HCT116 (cell line): ENCODE measurements at regions not wholly inside any gene's neighbourhood (a gene's known extent, or its start where the extent isn't known, plus 50 kb on each side); places are given as distances from the start of the nearest gene placed in this dataset.

Source experiments
- ATAC-seq: fragments of 200-7000 bp; cut with Tn5 transposase; 2 replicates; pipeline ENCODE4 v1.9.1; 2020; ENCODE audit warnings: mild to moderate bottlenecking, moderate library complexity
- BruUV-seq: library from RNA; stranded (reverse); fragments of 400-500 nt; replicated peaks from 2 replicates; lab custom pipeline; 2021; lab: Mats Ljungman, UMichigan
- CTCF ChIA-PET: fragments of 300-600 bp; sonication (Branson Sonifier 250); formaldehyde crosslinking; loops from one replicate; lab custom pipeline; 2021; ENCODE audit warnings: antibody characterized with exemption; lab: Charles Lee
- POLR2A ChIA-PET: fragments of 300-600, 350-600 bp; sonication (Branson Sonifier 250); formaldehyde crosslinking; loops from one replicate; lab custom pipeline; 2021; ENCODE audit warnings: antibody characterized with exemption; lab: Charles Lee
- RAD21 ChIA-PET, 2 experiments: fragments of 300-600 bp; sonication (Branson Sonifier 250); formaldehyde crosslinking; loops; one replicate each; lab custom pipeline; 2023; ENCODE audit warnings: low total read pairs in 2 of 2; ENCODE audit not compliant: uncharacterized antibody in 2 of 2, unreplicated experiment in 2 of 2, low non-redundant PET in 1 of 2; lab: Charles Lee
- DNase-seq: peaks from one replicate; pipeline ENCODE4 v3.0.0-alpha.2; 2010; ENCODE audit warnings: low read depth, low spot score
- H2AFZ ChIP-seq: fragments of 200-600 bp; shearing (Covaris generic), sonication (generic); 2 replicates; pipeline ENCODE4 v1.6.1; 2017; ENCODE audit warnings: low read depth, mixed run types, mixed read lengths, antibody characterized with exemption, low read length; ENCODE audit not compliant: poor library complexity, severe bottlenecking
- H3K27ac ChIP-seq: 2 replicates; pipeline ENCODE4 v1.5.1; 2012; ENCODE audit warnings: low read depth, low read length
- H3K27me3 ChIP-seq: fragments of 200-600 bp; sonication (generic); 2 replicates; pipeline ENCODE4 v1.6.1; 2016; ENCODE audit warnings: mixed run types, low read length, mixed read lengths; ENCODE audit not compliant: insufficient read depth
- H3K36me3 ChIP-seq, 2 experiments: fragments of 200-500 bp in 1 of 2; fragments of 200-600 bp in 1 of 2; sonication (Bioruptor generic) in 1 of 2; sonication (generic) in 1 of 2; 2 replicates each; pipeline versions ENCODE4 v1.5.1 to v1.6.1; 2014 to 2016; ENCODE audit warnings: low read length in 2 of 2, inconsistent platforms in 1 of 2, mixed read lengths in 1 of 2, mixed run types in 1 of 2; ENCODE audit not compliant: insufficient read depth in 2 of 2, control insufficient read depth in 1 of 2
- H3K4me1 ChIP-seq, 2 experiments: fragments of 200-600 bp in 1 of 2; sonication (generic) in 1 of 2; 2 replicates each; pipeline versions ENCODE4 v1.5.1 to v1.6.1; 2012 to 2017; ENCODE audit warnings: low read length in 2 of 2, inconsistent platforms in 1 of 2, mild to moderate bottlenecking in 1 of 2, mixed read lengths in 1 of 2, mixed run types in 1 of 2, moderate library complexity in 1 of 2; ENCODE audit not compliant: insufficient read depth in 2 of 2, control insufficient read depth in 1 of 2
- H3K4me2 ChIP-seq: fragments of 200-600 bp; sonication (generic); 2 replicates; pipeline ENCODE4 v1.6.1; 2017; ENCODE audit warnings: mixed run types, low read length, mixed read lengths
- H3K4me3 ChIP-seq, 2 experiments: fragments of 200-600 bp in 1 of 2; sonication (generic) in 1 of 2; replicated peaks in 1 of 2; 2 replicates each; pipeline ENCODE4 v1.5.1; 2011 to 2016; ENCODE audit warnings: low read length in 2 of 2, control low read depth in 1 of 2, low read depth in 1 of 2, mild to moderate bottlenecking in 1 of 2, mixed read lengths in 1 of 2, mixed run types in 1 of 2
- H3K79me2 ChIP-seq: fragments of 200-600 bp; sonication (generic); 2 replicates; pipeline ENCODE4 v1.6.1; 2017; ENCODE audit warnings: mild to moderate bottlenecking, mixed run types, low read length, moderate library complexity, mixed read lengths; ENCODE audit not compliant: insufficient read depth
- H3K9ac ChIP-seq: fragments of 200-600 bp; sonication (generic); 2 replicates; pipeline ENCODE4 v1.6.1; 2016; ENCODE audit warnings: low read length, mixed read lengths
- H3K9me2 ChIP-seq: fragments of 200-600 bp; sonication (generic), shearing (Covaris generic); 2 replicates; pipeline ENCODE4 v1.6.1; 2017; ENCODE audit warnings: mixed run types, mild to moderate bottlenecking, moderate library complexity; ENCODE audit not compliant: insufficient read depth
- H3K9me3 ChIP-seq, 2 experiments: fragments of 200-500 bp in 1 of 2; fragments of 200-600 bp in 1 of 2; sonication (Bioruptor generic) in 1 of 2; sonication (generic) in 1 of 2; 2 replicates each; pipeline ENCODE4 v1.6.1; 2014 to 2017; ENCODE audit warnings: low read length in 2 of 2, mixed read lengths in 2 of 2, inconsistent platforms in 1 of 2, low read depth in 1 of 2, mild to moderate bottlenecking in 1 of 2, mixed run types in 1 of 2, moderate library complexity in 1 of 2; ENCODE audit not compliant: control insufficient read depth in 1 of 2, insufficient read depth in 1 of 2
- H4K20me1 ChIP-seq: fragments of 200-600 bp; sonication (generic), shearing (Covaris generic); 2 replicates; pipeline ENCODE4 v1.6.1; 2017; ENCODE audit warnings: mixed run types, mild to moderate bottlenecking, moderate library complexity; ENCODE audit not compliant: insufficient read depth
- CEBPB ChIP-seq: IDR thresholded peaks from 2 replicates; pipeline ENCODE4 v1.6.1; 2012; ENCODE audit warnings: low read depth
- EGR1 ChIP-seq: IDR thresholded peaks from 2 replicates; pipeline ENCODE4 v1.6.1; 2012; ENCODE audit warnings: low read depth
- ELF1 ChIP-seq: IDR thresholded peaks from 2 replicates; pipeline ENCODE4 v1.6.1; 2012; ENCODE audit warnings: low read depth, borderline replicate concordance
- EZH2 ChIP-seq: fragments of 200-600 bp; sonication (generic); IDR thresholded peaks from 2 replicates; pipeline ENCODE4 v1.6.1; 2017; ENCODE audit warnings: antibody characterized with exemption, mixed run types
- FOSL1 ChIP-seq: IDR thresholded peaks from 2 replicates; pipeline ENCODE4 v1.6.1; 2012; ENCODE audit warnings: low read depth
- JUND ChIP-seq: IDR thresholded peaks from 2 replicates; pipeline ENCODE4 v1.6.1; 2012
- POLR2AphosphoS5 ChIP-seq: IDR thresholded peaks from 2 replicates; pipeline ENCODE4 v1.6.1; 2011; ENCODE audit warnings: mild to moderate bottlenecking, low read depth, low read length, moderate library complexity
- RAD21 ChIP-seq: IDR thresholded peaks from 2 replicates; pipeline ENCODE4 v1.6.1; 2012; ENCODE audit warnings: low read depth, mild to moderate bottlenecking
- SIN3A ChIP-seq: IDR thresholded peaks from 2 replicates; pipeline ENCODE4 v1.6.1; 2012; ENCODE audit warnings: low read depth
- SP1 ChIP-seq: IDR thresholded peaks from 2 replicates; pipeline ENCODE4 v1.6.1; 2012; ENCODE audit warnings: low read depth
- SRF ChIP-seq: IDR thresholded peaks from 2 replicates; pipeline ENCODE4 v1.6.1; 2012; ENCODE audit warnings: low read depth
- YY1 ChIP-seq: IDR thresholded peaks from 2 replicates; pipeline ENCODE4 v1.6.1; 2011; ENCODE audit warnings: low read length, low read depth, moderate library complexity, mild to moderate bottlenecking; ENCODE audit not compliant: insufficient replicate concordance; ENCODE audit errors: extremely low read depth
- ZFX ChIP-seq: fragments of 450-650 bp; IDR thresholded peaks from 2 replicates; pipeline ENCODE4 v1.6.1; 2017
- ZNF274 ChIP-seq: fragments of 200-500 bp; sonication (Bioruptor generic); IDR thresholded peaks from 2 replicates; pipeline ENCODE4 v1.6.1; 2014; ENCODE audit warnings: mild to moderate bottlenecking, low read depth, low read length, inconsistent platforms
- intact Hi-C: fragments of 100-400 bp; cut with micrococcal nuclease; formaldehyde crosslinking; loops from 2 replicates; pipeline ENCODE4 v1.10.0; 2022
- TF ChIP-seq, protein P1 (sequence below), 3 experiments: fragments of 200-600 bp in 1 of 3; sonication (generic) in 1 of 3; IDR thresholded peaks in 2 of 3; conservative IDR thresholded peaks in 1 of 3; 2 replicates each; pipeline ENCODE4 v1.5.1; 2012 to 2017; ENCODE audit warnings: low read depth in 2 of 3, low read length in 2 of 3, antibody characterized with exemption in 1 of 3, borderline replicate concordance in 1 of 3, control low read depth in 1 of 3, mild to moderate bottlenecking in 1 of 3, mixed read lengths in 1 of 3, mixed run types in 1 of 3, moderate library complexity in 1 of 3; ENCODE audit not compliant: insufficient read depth in 1 of 3
- TF ChIP-seq, protein P2 (sequence below): IDR thresholded peaks from 2 replicates; pipeline ENCODE4 v1.6.1; 2012; ENCODE audit warnings: low read depth
- TF ChIP-seq, protein P3 (sequence below): IDR thresholded peaks from 2 replicates; pipeline ENCODE4 v1.6.1; 2012
- TF ChIP-seq, protein P4 (sequence below): IDR thresholded peaks from 2 replicates; pipeline ENCODE4 v1.6.1; 2012

DNA sequence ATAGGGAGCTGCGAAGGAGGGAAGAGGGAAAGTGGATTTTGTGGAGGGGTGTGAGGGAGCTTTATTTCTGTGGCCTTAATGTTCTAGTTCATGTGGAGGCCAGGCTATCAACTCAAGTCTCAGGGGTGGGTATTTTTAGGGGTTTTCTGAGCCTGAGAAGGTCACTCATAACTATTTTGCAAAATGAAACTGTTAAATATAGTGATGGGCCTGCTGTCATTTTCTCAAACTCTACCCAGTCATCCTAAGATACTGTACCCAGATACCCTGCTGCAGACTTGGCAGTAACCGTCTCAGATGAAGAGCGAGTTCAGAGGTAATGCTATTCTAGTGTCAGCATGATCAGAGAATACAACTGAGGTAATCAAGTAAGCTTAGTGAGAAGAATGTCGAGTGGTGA, 545.0 kb upstream of the TBL1XR1 start:
- H3K4me3 ChIP-seq, result no peak overlapping the region
- CTCF ChIA-PET, result no interaction called here

More for the DNA sequence above, 545.0 kb upstream of the TBL1XR1 start:
- Histone ChIP-seq H3K79me2 (no peaks in the 10 kb centered on the region), H3K9me2 (no peaks in the 10 kb centered on the region), H3K9ac (no peak overlapping the region), H4K20me1 (no peaks in the 10 kb centered on the region), H3K27me3 (no peaks in the 10 kb centered on the region), H2AFZ (no peak overlapping the region), H3K9me3 (no peaks in the 10 kb centered on the region), H3K4me1 (no peaks in the 10 kb centered on the region), H3K27ac (no peak overlapping the region), H3K4me2 (no peak overlapping the region), H3K36me3 (no peaks in the 10 kb centered on the region)
- TF ChIP-seq ELF1, result no peak
- TF ChIP-seq FOSL1, result no peak
- no peak for TF ChIP-seq SRF
- TF ChIP-seq, protein P1, sequence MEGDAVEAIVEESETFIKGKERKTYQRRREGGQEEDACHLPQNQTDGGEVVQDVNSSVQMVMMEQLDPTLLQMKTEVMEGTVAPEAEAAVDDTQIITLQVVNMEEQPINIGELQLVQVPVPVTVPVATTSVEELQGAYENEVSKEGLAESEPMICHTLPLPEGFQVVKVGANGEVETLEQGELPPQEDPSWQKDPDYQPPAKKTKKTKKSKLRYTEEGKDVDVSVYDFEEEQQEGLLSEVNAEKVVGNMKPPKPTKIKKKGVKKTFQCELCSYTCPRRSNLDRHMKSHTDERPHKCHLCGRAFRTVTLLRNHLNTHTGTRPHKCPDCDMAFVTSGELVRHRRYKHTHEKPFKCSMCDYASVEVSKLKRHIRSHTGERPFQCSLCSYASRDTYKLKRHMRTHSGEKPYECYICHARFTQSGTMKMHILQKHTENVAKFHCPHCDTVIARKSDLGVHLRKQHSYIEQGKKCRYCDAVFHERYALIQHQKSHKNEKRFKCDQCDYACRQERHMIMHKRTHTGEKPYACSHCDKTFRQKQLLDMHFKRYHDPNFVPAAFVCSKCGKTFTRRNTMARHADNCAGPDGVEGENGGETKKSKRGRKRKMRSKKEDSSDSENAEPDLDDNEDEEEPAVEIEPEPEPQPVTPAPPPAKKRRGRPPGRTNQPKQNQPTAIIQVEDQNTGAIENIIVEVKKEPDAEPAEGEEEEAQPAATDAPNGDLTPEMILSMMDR (IDR thresholded peaks at IDR 0.05 in 2 of 3, conservative IDR thresholded peaks at IDR 0.05 in 1 of 3; ENCODE audit: borderline replicate concordance in 1 of 3, insufficient read depth in 1 of 3, low read depth in 2 of 3, low read length in 2 of 3), result no peak
- no peak for TF ChIP-seq EZH2
- no peak for TF ChIP-seq RAD21
- TF ChIP-seq, protein P2, sequence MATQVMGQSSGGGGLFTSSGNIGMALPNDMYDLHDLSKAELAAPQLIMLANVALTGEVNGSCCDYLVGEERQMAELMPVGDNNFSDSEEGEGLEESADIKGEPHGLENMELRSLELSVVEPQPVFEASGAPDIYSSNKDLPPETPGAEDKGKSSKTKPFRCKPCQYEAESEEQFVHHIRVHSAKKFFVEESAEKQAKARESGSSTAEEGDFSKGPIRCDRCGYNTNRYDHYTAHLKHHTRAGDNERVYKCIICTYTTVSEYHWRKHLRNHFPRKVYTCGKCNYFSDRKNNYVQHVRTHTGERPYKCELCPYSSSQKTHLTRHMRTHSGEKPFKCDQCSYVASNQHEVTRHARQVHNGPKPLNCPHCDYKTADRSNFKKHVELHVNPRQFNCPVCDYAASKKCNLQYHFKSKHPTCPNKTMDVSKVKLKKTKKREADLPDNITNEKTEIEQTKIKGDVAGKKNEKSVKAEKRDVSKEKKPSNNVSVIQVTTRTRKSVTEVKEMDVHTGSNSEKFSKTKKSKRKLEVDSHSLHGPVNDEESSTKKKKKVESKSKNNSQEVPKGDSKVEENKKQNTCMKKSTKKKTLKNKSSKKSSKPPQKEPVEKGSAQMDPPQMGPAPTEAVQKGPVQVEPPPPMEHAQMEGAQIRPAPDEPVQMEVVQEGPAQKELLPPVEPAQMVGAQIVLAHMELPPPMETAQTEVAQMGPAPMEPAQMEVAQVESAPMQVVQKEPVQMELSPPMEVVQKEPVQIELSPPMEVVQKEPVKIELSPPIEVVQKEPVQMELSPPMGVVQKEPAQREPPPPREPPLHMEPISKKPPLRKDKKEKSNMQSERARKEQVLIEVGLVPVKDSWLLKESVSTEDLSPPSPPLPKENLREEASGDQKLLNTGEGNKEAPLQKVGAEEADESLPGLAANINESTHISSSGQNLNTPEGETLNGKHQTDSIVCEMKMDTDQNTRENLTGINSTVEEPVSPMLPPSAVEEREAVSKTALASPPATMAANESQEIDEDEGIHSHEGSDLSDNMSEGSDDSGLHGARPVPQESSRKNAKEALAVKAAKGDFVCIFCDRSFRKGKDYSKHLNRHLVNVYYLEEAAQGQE, result no peak
- TF ChIP-seq, protein P3, sequence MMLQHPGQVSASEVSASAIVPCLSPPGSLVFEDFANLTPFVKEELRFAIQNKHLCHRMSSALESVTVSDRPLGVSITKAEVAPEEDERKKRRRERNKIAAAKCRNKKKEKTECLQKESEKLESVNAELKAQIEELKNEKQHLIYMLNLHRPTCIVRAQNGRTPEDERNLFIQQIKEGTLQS, result no peak
- TF ChIP-seq EGR1, result no peak
- no peak for TF ChIP-seq SIN3A
- TF ChIP-seq JUND, result no peak
- TF ChIP-seq, protein P4, sequence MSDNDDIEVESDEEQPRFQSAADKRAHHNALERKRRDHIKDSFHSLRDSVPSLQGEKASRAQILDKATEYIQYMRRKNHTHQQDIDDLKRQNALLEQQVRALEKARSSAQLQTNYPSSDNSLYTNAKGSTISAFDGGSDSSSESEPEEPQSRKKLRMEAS, result no peak
- TF ChIP-seq ZFX, result no peak
- TF ChIP-seq SP1, result no peak
- no peak for TF ChIP-seq CEBPB
- no peak for TF ChIP-seq ZNF274
- no peak for TF ChIP-seq YY1
- TF ChIP-seq POLR2AphosphoS5, result no peak
- ATAC-seq, result no peak
- intact Hi-C loops, result no loop called here
- BruUV-seq, result no TSS peak
- RAD21 ChIA-PET, result no interaction called here
- no peak for DNase-seq
- POLR2A ChIA-PET, result no interaction called here
